K562 (cell line): ENCODE measurements at regions not wholly inside any gene's neighbourhood (a gene's known extent, or its start where the extent isn't known, plus 50 kb on each side); places are given as distances from the start of the nearest gene placed in this dataset.

ENCODE experiments used
- ATAC-seq: fragments of 200-7000 bp; cut with Tn5 transposase; 3 replicates; pipeline ENCODE4 v1.9.1; 2020; ENCODE audit warnings: moderate library complexity
- BruUV-seq: library from RNA; stranded (reverse); fragments of 400-500 nt; replicated peaks from 2 replicates; lab custom pipeline; 2021; lab: Mats Ljungman, UMichigan
- CTCF ChIA-PET: fragments of 300-600 bp; formaldehyde crosslinking; extraction: SDS; loops from one replicate; lab custom pipeline; 2021; ENCODE audit warnings: low intra/inter-chr PET ratio; lab: Yijun Ruan, JAX
- POLR2A ChIA-PET: fragments of 300-600, 350-650 bp; sonication (Branson Sonifier 250); formaldehyde crosslinking; extraction: SDS; loops from one replicate; lab custom pipeline; 2021; ENCODE audit warnings: antibody characterized with exemption, inconsistent platforms; lab: Yijun Ruan, JAX
- DNase-seq, 4 experiments: peaks; one replicate each; pipeline versions ENCODE4 v3.0.0 to v3.0.0-alpha.2; 2011 to 2018; ENCODE audit warnings: low spot score in 3 of 4, mixed read lengths in 3 of 4; ENCODE audit errors: extremely low read depth in 1 of 4
- FAIRE-seq: peaks from 2 replicates; lab custom pipeline; 2011; peaks lifted over from hg19 to GRCh38; lab: Jason Lieb, UNC
- H2AFZ ChIP-seq: 2 replicates; pipeline ENCODE4 v1.6.0; 2011; ENCODE audit warnings: low read depth, low read length, control low read depth, inconsistent platforms
- H3K27ac ChIP-seq: fragments of 200-600 bp; 3 replicates; pipeline ENCODE4 v1.8.0; 2011; ENCODE audit warnings: low read depth, mild to moderate bottlenecking, control low read depth, inconsistent platforms, low read length, moderate library complexity, mixed read lengths; ENCODE audit errors: extremely low read depth
- H3K27me3 ChIP-seq, 2 experiments: fragments of 300-600 bp in 1 of 2; 2 replicates in 1 of 2; 3 replicates in 1 of 2; pipeline versions ENCODE4 v1.6.0 to v1.8.0; 2011; ENCODE audit warnings: inconsistent platforms in 2 of 2, low read length in 2 of 2, mild to moderate bottlenecking in 1 of 2, mixed read lengths in 1 of 2, moderate library complexity in 1 of 2; ENCODE audit not compliant: control insufficient read depth in 2 of 2, insufficient read depth in 2 of 2
- H3K36me3 ChIP-seq: fragments of 300-600 bp; 3 replicates; pipeline ENCODE4 v1.8.0; 2011; ENCODE audit warnings: mild to moderate bottlenecking, low read length, inconsistent platforms; ENCODE audit not compliant: control insufficient read depth, insufficient read depth
- H3K4me1 ChIP-seq, 2 experiments: fragments of 200-600 bp in 1 of 2; replicated peaks in 1 of 2; 2 replicates in 1 of 2; 3 replicates in 1 of 2; pipeline versions ENCODE4 v1.5.1 to v1.8.0; 2011; ENCODE audit warnings: inconsistent platforms in 2 of 2, low read length in 2 of 2, mild to moderate bottlenecking in 1 of 2, mixed read lengths in 1 of 2, moderate library complexity in 1 of 2; ENCODE audit not compliant: control insufficient read depth in 2 of 2, insufficient read depth in 2 of 2
- H3K4me2 ChIP-seq: 2 replicates; pipeline ENCODE4 v1.6.1; 2011; ENCODE audit warnings: low read length, control low read depth, inconsistent platforms, mixed read lengths; ENCODE audit not compliant: insufficient read depth
- H3K4me3 ChIP-seq: fragments of 200-600 bp; sonication (generic), shearing (Covaris generic); 2 replicates; pipeline ENCODE4 v1.5.1; 2016; ENCODE audit warnings: control low read depth, inconsistent platforms
- H3K79me2 ChIP-seq: fragments of 200-600 bp; 3 replicates; pipeline ENCODE4 v1.8.0; 2011; ENCODE audit warnings: low read length, inconsistent platforms; ENCODE audit not compliant: control insufficient read depth, insufficient read depth
- H3K9ac ChIP-seq, 2 experiments: 2 replicates each; pipeline versions ENCODE4 v1.6.0 to v1.6.1; 2011; ENCODE audit warnings: low read depth in 2 of 2, low read length in 2 of 2, control low read depth in 1 of 2, inconsistent platforms in 1 of 2, mild to moderate bottlenecking in 1 of 2, mixed read lengths in 1 of 2; ENCODE audit not compliant: insufficient read depth in 1 of 2
- H3K9me1 ChIP-seq: one replicate; pipeline ENCODE4 v1.6.0; 2011; ENCODE audit warnings: inconsistent platforms, mild to moderate bottlenecking, low read length, moderate library complexity; ENCODE audit not compliant: control insufficient read depth, insufficient read depth
- H3K9me3 ChIP-seq: replicated peaks from 2 replicates; pipeline ENCODE4 v1.5.1; 2011; ENCODE audit warnings: low read depth, low read length, inconsistent platforms; ENCODE audit not compliant: control insufficient read depth, insufficient read depth
- H4K20me1 ChIP-seq: replicated peaks from 2 replicates; pipeline ENCODE4 v1.6.1; 2011; ENCODE audit warnings: low read length, inconsistent platforms, mixed read lengths; ENCODE audit not compliant: control insufficient read depth, insufficient read depth
- IFI16 ChIP-seq: fragments of 250-450 bp; sonication (Bioruptor Pico); IDR thresholded peaks from 2 replicates; pipeline ENCODE4 v2.1.2; 2022; ENCODE audit warnings: mild to moderate bottlenecking, inconsistent platforms
- NCOA4 ChIP-seq: fragments of 450-650 bp; IDR thresholded peaks from 2 replicates; pipeline ENCODE4 v1.6.1; 2018; ENCODE audit warnings: mild to moderate bottlenecking; ENCODE audit not compliant: partially characterized antibody
- NRF1 ChIP-seq, 2 experiments: fragments of 450-650 bp; IDR thresholded peaks in 1 of 2; conservative IDR thresholded peaks in 1 of 2; 2 replicates each; pipeline ENCODE4 v1.6.1; 2014; ENCODE audit warnings: mild to moderate bottlenecking in 2 of 2
- RB1 ChIP-seq: fragments of 450-650 bp; IDR thresholded peaks from 2 replicates; pipeline ENCODE4 v1.6.1; 2017; ENCODE audit warnings: low read depth, mild to moderate bottlenecking
- SREBF2 ChIP-seq: sonication (generic); formaldehyde crosslinking; IDR thresholded peaks from 2 replicates; pipeline ENCODE4 v1.4.0; 2020; ENCODE audit warnings: mild to moderate bottlenecking, missing genetic modification reagents
- ZNF12 ChIP-seq: sonication (generic); formaldehyde crosslinking; IDR thresholded peaks from 2 replicates; pipeline ENCODE4 v1.4.0; 2020; ENCODE audit warnings: mild to moderate bottlenecking, missing genetic modification reagents
- ZNF586 ChIP-seq: fragments of 450-650 bp; formaldehyde crosslinking; conservative IDR thresholded peaks from 2 replicates; pipeline ENCODE4 v1.4.0; 2020; ENCODE audit warnings: mild to moderate bottlenecking, moderate library complexity
- ZSCAN29 ChIP-seq: fragments of 450-650 bp; IDR thresholded peaks from 2 replicates; pipeline ENCODE4 v1.6.1; 2017
- WGBS: fragments of 100-300 bp; shearing (Covaris generic); methylation state at CpG from one replicate; pipeline ENCODE4 v1.1.6; 2016; ENCODE audit warnings: low coverage, mixed read lengths; ENCODE audit not compliant: insufficient coverage; ENCODE audit errors: missing lambda C conversion rate; 5-methylcytosine and 5-hydroxymethylcytosine counted together
- in situ Hi-C: fragments of 300-500 bp; cut with MboI; formaldehyde crosslinking; loops from 4 replicates; pipeline ENCODE4 v1.15.0; 2018; ENCODE audit warnings: inconsistent platforms, mixed read lengths
- intact Hi-C: fragments of 100-400 bp; cut with micrococcal nuclease; formaldehyde crosslinking; loops from 2 replicates; pipeline ENCODE4 v1.14.2; 2022
- TF ChIP-seq, protein P1 (sequence below): fragments of 450-650 bp; IDR thresholded peaks from 2 replicates; pipeline ENCODE4 v1.6.1; 2016; ENCODE audit warnings: mild to moderate bottlenecking

DNA sequence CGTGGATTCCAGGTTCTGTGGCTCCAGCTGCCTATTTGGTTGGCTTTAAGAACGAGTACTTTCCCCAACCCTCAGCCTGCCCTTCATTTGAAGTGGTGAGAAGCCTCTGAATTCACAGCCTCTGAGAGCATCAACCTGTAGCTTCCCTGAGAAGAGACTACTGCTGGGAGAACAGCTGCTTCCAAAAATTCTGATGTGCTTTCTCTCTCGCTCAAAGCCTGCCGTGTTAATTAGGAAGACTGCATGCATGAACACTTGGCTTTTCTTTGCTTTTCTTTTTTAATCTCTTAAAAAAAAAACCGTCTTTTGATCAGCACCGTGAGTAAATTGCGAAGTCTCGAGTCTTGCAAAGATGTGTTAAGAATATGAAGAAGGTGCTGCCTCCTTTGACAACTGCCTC is 153.4 kb upstream of the MAP1B start:
- DNase-seq (no peak), ATAC-seq (no peak), FAIRE-seq (no peak)
- POLR2A ChIA-PET, result no interaction called here
- Histone ChIP-seq H4K20me1 (no peaks in the 10 kb centered on the region; the same call in 1 of the 2 replicates), H3K4me1 (no peaks in the 10 kb centered on the region; a peak in 1 of 5 replicates), H3K36me3 (no peaks in the 10 kb centered on the region), H2AFZ (no peak overlapping the region), H3K79me2 (no peaks in the 10 kb centered on the region), H3K27ac (no peak overlapping the region), H3K4me2 (no peak overlapping the region), H3K27me3 (peaks cover 0 to 5% of the 10 kb centered on the region in 2 experiments; a peak in 2 of 5 replicates), H3K9me1 (no peaks in the 10 kb centered on the region), H3K9me3 (no peaks in the 10 kb centered on the region; the same call in 1 of the 2 replicates), H3K9ac (no peak overlapping the region), H3K4me3 (no peak overlapping the region)
- 0% methylated on average over 8 of the region's 8 CpGs for WGBS
- CTCF ChIA-PET, result no interaction called here
- intact Hi-C loops, result no loop called here
- TF ChIP-seq SREBF2 (CRISPR knock-in tag) (no peak), IFI16 (no peak), ZNF12 (CRISPR knock-in tag) (no peak), NRF1 (conservative IDR thresholded peaks at IDR 0.05 in 1 of 2, IDR thresholded peaks at IDR 0.05 in 1 of 2) (no peak), ZNF586 (no peak), NCOA4 (no peak), RB1 (no peak), ZSCAN29 (no peak)
- TF ChIP-seq, protein P1, sequence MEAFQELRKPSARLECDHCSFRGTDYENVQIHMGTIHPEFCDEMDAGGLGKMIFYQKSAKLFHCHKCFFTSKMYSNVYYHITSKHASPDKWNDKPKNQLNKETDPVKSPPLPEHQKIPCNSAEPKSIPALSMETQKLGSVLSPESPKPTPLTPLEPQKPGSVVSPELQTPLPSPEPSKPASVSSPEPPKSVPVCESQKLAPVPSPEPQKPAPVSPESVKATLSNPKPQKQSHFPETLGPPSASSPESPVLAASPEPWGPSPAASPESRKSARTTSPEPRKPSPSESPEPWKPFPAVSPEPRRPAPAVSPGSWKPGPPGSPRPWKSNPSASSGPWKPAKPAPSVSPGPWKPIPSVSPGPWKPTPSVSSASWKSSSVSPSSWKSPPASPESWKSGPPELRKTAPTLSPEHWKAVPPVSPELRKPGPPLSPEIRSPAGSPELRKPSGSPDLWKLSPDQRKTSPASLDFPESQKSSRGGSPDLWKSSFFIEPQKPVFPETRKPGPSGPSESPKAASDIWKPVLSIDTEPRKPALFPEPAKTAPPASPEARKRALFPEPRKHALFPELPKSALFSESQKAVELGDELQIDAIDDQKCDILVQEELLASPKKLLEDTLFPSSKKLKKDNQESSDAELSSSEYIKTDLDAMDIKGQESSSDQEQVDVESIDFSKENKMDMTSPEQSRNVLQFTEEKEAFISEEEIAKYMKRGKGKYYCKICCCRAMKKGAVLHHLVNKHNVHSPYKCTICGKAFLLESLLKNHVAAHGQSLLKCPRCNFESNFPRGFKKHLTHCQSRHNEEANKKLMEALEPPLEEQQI, result no peak
- BruUV-seq, result no TSS peak
- in situ Hi-C loops, result no loop called here
